M059J (cell line): ENCODE measurements at regions not wholly inside any gene's neighbourhood (a gene's known extent, or its start where the extent isn't known, plus 50 kb on each side); places are given as distances from the start of the nearest gene placed in this dataset.

Source experiments
- DNase-seq: peaks from one replicate; pipeline ENCODE4 v3.0.0-alpha.2; 2012; ENCODE audit warnings: low read depth

DNA sequence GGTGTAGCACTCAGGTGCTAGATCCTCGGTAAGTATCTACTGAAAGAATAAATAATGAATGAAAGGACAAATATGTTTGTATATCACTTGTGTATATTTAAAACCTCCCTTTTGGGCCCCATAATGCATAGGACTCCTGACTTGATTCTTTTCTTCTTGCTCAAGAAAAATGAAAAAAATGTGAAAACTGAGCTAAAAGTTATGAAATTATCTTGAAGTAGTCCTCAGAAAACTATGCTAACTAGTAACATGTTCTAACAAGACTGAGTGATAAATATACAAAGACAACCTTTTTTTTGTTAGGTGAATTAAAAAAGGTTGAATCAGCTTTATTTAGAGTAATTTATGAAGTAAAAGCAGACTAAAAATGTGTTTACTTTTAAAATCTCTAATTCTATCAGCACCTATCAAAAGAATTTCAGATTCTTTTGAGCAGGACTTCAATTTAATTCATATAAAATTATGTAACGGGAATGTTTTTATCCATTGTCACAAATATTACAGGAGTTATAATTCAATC is 247.8 kb upstream of the JAG1 start:
- no peak for DNase-seq

DNA sequence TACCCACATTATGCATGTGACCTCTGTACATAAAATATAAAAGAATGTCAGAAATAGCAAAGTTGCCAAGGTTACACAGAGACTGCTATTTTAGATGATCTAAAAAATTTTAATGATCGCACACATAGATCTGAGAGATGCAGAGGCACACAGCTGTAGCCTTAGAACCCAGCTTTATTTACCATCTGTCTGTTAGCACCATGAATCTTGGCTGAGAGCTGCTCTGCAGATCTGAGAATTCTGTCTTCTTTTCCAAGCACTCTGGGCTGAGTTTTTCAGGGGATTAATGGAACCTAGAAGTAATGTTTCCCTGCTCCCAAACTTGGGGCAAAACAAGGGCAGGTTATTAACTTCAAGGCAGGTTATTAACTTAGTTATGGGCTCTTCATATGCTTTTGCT is 248.7 kb upstream of the JAG1 start:
- DNase-seq, result no peak

DNA sequence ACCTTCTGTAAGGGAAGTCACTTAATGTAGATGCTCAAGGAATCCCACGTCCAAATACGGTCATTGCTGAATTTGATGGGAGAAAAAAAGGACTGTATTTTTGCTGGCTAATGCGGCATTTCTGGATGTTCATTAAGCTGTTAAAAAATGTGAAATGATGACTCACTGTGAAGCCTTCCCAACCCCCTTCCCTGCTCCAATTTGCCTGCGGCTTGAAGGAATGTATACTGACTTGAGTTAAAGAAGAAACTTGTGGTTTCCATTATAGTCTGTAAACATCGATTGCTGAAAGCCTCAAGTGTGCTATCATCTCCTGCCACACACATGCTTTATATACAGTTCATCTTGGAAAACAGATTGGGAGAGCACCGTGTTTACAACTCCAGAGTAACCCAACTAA is 249.1 kb upstream of the JAG1 start:
- DNase-seq, result peak; percentile 94

DNA sequence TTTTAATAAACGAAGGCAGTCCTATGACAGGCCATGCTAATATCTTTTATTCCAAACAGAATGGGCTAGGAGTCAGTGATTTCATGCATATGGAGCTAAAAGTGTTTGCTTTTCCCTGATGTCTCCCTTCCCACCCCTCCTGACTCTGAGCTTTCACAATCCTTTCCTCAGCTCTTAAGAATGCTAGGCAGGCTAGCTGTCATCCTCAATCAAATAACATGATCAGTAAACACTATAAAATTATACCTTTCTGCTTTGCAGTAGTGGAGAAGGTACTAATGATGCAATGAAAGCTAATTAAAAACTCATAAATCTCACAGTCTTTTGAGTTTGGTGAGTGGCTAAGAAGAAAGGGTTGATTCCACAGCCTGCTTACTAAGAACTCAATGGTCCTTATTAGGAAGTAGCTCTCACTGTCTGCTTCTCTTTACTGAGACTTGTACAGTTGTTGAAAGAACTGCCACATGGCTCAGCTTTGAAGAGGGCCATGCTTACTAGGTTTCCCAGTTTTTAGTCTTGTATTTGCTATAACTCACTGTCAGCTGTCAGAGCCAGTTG is 250.9 kb upstream of the JAG1 start:
- peak; percentile 79 for DNase-seq

DNA sequence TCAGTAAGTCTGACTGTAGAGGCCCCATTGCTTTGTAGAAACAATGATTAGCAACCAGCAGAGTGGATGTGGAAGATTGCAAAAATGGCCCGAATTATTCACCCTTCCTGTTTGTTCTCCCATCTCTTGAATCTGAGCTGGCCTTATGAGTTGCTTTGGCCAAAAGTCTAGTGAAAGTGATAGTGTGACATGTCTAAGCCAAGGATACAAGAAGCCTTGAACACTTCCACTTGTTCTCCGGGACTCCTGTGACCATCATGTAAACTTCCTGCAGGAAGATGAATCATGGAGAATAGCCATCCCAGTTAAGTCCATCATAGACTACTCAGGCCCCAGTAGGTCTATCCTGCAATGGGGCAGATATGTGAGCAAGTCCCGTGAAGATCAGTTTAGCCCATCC is 252.0 kb upstream of the JAG1 start:
- peak; percentile 73 for DNase-seq

DNA sequence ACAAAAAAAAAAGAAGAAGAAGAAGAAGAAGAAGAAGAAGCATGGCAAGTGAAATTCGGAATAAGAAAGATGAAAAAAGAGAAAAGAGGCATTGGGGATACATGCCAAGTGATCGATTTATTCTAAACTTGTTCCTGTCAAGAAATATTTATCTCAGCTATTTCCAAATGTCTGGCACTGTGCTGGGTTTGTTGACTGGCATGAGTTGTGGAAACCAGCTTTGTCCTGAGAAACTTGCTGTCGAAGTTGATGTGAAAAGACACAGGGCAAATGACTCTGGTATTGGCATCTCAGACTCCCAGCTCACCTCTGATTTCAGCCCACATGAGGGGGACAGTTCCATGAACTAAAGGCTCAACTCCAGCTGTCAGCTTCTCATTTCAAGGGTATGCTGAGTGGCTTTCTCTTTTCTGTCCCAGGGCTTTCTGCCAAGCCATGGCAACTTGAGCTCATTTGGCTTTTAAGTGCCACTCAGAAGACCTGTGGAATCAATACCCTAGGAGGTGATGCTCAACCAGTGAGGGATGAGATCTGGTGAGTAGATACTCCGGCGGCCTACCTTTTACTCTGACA is 253.3 kb upstream of the JAG1 start:
- peak; percentile 32 for DNase-seq

DNA sequence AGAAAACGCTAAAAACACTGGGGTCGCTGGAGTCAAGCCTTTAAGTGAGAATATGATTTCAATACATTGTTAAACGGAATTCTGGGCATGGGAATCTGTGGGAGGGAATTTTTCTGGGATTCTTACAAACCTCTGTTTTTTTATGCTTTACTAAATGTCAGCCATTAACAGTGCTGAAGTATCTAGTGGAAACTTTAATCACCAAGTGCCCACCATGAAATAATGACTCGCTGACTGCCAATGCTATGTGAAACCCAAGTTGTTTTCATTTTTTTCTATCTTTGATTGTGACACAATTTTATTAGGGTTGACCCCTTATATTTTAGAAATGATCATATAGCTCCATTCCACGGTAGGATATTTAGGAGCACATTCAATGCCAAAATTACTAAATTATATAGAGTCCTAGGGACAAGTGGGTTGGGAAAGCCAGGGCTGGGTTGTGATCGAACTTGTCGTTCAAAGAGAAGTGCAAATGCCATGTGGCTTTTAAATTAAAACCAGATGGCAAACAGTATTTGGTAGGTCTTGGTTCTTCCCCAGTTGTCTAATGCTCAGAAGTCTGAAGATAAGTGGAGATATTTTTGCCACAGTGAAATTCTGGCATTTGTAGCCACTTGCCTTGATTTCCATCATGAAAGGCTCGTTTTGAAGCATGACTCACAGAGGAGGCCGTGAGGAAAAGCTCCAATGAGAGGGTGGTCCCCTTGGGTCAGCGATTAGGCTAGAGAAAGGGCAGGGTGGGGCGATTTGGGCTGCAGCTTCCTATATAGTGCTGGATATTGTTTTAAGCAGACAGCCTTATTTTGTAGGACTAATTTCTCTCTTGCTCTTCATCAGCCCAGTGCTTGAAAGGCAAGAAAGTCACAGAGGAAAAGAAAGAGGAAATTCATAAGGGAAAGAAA is 254.4 kb upstream of the JAG1 start:
- peak; percentile 67 for DNase-seq

DNA sequence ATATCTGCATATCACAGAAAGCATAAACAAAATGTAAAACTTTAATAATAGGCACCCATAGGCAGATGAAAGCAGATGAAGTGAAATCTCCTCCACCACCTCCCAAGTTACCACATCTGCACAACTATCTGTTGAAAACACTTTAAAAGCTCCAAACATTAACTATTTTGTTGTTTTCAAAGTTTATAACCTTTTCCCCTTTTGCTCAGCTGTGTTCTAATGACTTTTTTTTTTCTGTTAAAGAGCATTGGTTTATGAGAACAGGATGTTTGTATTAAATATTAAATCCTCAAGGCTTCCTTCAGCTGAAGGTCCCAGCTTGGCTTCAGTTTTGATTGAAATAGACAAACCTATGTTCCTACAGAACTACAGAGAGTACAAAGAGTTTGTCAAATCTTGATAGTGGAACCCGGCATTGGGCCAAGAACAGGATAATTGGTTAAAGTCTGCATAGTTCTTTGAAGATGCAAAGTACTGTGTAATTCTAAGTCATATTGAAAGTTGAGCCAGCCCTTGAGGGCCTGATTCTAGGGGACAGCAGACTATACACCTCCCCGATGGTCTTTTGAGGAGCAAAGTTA is 255.1 kb upstream of the JAG1 start:
- peak; percentile 75 for DNase-seq

DNA sequence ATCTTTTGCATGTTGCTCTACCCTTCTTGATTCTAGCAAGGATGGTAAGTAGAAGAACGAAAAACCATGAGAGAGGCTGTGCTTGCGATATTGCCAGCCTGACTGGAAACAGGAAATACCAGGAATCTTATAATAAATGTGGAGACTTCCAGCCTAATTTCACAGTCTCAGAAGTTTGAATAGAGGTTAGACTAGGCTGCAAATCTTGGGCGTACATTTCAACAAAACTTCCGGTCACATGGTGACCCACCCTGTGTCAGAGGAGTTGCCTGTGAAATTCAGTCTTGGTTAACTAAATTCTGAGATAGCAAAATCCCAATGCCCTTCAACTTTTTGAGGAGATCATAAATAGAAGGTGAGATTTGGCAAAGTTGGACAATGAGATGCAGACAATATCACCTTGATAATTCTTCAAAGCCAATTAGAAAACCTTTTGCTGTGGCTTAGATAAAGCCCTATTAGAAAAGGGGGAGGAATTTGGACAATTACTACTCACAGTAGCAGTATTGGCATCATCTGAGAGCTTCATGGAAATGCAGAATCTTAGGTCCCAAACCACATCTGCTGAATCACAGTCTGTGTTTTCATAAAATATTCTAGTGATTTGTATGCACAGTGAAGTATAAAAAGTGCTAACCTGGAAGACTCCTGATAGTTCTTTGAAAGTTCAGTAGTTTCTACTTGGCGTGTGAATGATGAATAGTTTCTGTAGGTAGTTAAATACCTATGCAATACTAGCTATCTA is 262.0 kb upstream of the JAG1 start:
- DNase-seq, result no peak

DNA sequence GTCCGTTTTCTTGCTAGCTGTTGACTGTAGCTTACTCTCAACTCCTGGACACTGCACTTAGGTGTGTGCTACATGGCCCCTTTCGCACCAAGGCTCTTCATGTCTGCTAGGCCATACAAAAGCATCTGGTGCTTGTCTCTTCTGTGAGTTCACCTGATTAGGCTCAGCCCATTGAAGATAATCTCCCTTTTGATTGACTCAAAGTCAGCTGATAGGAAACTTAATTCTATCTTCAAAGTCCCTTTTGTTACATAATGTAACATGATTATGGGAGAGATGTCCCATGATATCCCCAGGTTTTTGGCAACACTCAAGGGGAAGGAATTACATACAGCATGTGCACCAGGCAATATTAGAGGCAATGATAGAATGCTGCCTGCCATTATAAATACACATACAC is 263.0 kb upstream of the JAG1 start:
- DNase-seq, result no peak

DNA sequence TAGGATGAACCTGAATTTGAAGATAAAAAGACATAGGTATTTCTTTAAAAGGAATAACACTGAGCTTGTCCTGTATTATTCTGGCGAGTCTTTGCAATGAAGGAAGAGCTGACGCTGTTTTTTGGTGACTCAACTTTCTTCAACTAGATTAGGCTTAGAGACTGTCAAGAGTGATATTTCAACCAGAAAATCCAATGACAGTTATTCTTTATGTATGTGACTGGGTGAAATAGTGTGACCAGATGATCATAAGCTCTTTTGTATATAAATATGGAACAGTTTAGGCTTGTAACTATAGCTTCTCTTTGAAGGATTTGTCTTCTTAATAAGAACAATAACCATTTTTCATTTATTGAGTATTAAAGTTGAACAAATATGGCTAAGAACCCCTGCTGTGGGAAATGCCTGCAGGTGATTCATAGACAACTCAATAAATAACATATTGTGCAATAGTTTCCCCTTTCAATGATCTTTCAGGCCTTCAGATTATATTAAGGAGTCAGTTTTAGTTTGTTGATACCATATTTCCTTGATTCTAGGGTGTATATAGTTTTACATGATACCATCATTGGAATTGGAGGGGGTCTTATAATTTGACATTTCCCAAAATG is 265.6 kb upstream of the JAG1 start:
- DNase-seq, result peak; percentile 41

DNA sequence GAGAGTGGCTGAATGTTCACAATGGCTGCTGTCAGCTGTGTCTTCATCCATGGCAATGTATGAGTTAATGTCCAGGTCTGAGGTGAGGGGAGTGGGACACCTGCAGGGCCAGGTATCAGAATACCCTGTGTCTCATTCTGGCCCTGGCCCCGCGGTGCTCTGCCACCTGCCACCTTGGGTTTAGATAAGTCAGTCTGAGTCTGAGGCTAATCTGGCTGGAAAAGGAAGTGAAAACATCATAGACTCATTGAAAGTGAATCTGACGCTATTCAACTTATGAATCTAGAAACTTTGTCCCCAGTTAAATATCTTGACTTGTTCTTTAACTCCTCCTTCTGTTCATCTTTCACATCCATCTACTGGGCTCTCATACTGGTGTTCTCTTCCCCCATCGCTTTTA is 267.1 kb upstream of the JAG1 start:
- DNase-seq, result no peak

DNA sequence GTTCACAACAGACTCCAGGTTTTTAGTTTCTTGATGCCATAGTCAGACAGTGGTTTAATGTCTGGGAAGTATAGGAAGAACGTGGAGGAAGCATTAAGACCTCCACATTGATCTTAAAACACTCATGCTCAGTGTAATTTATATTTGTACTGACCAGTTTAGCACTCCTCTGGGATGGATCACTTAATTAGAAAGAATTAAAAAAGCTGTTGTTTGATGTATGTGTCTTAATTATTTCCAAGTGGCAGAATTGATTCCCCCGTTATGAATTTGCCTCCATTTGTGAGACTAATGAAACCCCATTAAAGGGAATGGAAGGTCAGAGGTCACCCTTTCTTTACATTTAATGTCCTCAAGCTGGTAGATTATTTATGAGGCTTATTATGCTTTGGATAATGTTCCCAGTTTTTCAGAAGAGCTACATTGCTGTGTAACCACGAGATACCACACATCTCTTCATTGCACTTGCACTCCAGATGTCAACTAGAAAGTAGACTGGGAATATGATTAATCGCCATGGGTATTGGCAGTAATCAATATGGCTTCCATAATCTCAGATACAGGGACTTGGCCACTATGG is 270.0 kb upstream of the JAG1 start:
- DNase-seq, result no peak

DNA sequence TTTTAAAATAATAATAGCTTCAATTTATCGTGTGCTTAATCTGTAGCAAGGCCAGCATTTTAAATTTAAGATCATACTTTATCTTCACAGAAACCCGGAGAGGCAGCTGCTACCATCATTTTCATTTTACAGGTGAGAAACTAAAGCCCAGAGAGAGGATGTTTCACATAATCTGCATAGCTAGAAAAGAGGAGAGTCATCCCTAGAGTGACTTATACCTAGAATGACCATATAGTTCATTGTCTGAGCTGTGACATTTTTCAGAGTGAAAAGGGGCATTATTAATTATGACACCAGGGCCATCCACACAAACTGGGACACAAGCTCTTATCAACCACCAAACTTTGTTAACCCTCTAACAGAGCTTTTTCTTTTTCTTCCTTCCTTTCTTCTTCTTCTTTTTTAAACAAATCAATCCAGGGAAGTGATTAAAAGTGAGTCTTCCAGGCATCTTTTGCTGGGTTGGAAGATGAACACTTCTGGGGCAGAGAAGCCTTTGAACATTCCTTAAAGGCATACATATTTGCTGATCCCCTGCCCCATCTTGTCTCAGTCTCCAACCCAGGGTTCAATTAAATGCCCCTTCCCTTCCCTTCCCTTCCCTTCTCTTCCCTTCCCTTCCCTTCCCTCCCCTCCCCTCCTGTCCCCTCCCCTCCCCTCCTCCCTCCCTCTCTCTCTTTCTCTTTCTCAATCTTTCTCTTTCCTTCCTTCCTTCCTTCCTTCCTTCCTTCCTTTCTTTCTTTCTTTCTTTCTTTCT is 272.5 kb upstream of the JAG1 start:
- no peak for DNase-seq

DNA sequence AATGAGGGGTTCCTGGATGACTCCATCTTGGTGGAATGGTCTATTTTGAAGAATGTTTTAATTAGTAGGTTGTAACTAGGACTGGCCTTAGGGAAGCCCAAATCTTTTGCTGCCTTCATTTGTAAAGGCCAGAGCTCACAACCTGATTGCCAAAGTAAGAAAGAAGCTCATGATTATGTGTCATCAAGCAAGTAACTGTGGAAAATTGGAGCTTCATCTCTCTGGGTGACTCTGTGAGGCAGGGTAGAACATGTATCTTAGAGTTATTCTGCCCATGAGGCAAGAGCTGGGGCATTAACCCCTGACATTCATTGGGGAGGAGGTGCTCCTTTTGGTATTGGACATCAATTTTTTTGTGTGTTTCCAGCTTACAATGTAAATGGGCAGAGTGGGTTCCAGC is 273.9 kb upstream of the JAG1 start:
- DNase-seq, result no peak

DNA sequence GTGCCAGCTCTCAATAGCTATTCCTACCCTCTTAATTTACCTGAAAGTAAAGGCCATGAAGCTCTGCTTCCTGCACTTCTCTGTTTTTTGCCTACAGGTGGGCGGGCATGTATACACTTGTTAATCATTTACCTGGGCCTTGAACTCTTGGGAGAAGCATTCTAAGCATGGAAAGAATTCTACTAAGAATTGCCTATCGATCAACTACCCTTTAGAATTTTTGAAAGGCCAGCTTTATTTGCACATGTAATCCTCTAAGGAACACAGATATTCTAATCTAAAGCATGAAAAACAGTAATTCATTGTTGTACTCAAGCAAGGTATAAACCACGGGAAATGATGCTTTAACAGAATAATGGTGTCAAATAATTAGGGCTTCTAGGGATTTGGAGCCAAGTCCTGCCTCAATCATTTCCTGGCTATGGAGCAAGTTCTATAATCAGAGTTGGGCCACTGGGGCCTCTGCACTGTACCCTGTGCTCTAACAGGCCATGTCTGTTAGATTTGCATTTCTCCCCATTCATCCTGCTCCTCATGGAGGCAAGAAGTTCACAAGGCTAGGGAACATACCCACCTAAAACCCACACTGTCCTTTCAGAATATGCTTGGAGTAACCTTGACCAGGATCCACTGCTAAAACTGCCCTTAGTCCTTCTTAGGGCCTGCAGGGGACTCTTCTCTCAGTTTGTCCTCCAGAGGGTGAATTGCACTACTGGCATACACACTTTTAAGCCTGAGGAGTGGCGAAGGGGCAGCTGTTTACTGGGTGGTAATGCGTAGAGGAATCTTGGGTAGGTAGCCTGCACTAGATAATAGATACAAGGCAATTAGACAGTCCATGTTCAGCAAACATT is 276.4 kb upstream of the JAG1 start:
- no peak for DNase-seq

DNA sequence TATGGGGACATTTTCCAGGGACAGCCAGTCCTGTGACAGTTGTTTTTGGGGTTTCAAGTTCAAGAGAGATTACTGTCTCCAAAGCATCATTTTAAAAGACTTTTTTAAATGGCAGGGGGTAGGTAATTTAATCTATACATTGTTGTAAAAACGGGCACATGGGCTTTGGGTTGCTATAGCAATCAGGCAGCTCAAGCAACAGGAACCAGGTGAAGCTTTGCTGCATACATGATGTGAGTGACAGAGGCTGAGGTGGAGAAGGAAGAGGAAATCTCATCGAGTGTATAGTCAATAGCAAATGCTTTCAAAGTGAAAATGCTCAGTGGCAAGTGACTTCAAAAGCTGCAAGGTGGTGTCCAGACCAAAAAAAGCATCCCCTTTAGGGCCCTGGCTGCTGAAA is 277.4 kb upstream of the JAG1 start:
- no peak for DNase-seq

DNA sequence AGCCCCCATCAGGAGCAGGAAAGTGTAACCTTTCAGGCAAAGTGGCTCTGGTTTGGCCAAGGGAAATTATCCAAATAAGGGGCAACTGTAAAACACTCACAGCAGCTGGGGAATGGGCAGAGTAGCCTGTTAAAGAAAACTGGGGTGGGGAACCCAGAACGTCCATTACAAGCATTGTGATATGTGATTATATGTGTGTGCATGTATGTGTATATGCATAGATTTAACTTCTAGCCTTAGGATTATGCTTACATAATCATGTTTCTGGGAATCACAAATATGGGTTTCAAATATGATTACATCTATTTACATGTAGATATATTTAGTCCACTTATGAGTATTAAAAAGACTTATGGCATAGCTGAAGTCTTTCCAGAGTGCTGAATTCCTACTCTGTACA is 278.1 kb upstream of the JAG1 start:
- DNase-seq, result no peak

DNA sequence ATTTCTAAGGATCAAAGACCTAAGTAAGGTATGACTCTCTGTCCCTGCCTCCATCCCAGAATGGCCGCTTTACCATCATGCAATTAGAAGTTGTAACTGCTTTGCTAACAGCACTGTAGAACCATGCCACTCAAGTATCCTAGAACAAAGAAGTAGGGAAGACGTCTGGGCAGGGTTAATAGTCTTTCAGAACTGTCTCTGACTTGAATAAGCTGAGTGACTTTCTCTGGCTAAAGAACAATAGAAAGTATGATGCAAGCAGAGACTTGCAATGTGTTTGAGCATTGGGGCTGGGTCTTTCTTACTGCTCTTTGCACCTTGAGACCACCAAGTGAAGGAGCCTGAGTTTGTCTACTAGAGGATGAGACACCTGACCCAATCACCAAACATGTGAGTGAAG is 279.6 kb upstream of the JAG1 start:
- no peak for DNase-seq
